ENCODE measurements at regions not wholly inside any gene's neighbourhood (a gene's known extent, or its start where the extent isn't known, plus 50 kb on each side); places are given as distances from the start of the nearest gene placed in this dataset.

DNA sequence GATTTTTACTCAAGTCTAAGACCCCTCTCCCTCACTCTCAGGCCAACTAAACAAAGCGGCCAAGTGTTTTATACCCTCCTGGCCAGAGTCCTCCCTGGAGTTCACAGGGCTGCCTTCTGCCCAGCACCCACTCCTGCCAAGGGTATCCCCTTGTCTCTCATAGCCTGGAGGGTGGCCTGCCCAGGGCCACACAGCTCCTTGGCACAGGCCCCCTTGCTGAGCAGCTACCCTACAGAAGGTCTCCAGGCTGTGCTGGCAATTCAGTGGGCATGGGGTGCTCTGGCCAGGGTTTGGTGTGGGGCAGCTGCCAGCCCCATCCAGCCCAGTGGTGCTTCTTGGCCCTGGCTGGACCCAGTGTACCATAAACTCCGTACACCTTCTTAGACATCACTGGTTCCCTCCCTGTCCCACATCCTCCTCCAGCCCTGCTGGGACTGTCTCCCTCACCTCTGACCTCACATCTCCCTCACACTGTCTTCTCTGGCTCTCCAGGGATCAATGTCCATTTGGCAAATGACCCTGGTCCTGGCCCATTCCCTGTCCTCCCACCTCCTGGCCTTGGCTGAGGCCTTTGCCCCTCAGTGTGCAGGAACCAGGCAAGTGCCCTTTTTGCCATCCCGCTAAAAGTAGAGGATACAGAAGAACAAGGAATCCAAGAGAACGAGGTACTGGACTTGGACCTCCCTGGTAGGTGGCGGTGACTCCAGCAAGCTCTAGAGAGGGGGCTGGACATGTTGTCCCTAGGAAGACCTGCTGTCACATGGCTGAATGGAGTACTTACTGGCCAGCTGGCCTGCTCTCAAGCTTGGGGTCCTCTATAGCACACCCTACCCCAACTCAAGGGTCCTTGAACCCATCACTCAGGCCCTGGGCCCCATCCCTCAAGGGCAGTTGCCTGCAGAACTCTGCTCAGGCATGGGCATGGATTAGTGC is 50.0 kb upstream of the TRPM1 start:
- DNase-seq (ENCODE audit: low read depth, low spot score) = no peak
- in situ Hi-C loops (cut with HindIII; ENCODE audit: low sequenced_read_pairs) = no loop called here
- no peak overlapping the region for H3K4me3 ChIP-seq (ENCODE audit: low read depth, low read length)
- TF ChIP-seq, protein P1, sequence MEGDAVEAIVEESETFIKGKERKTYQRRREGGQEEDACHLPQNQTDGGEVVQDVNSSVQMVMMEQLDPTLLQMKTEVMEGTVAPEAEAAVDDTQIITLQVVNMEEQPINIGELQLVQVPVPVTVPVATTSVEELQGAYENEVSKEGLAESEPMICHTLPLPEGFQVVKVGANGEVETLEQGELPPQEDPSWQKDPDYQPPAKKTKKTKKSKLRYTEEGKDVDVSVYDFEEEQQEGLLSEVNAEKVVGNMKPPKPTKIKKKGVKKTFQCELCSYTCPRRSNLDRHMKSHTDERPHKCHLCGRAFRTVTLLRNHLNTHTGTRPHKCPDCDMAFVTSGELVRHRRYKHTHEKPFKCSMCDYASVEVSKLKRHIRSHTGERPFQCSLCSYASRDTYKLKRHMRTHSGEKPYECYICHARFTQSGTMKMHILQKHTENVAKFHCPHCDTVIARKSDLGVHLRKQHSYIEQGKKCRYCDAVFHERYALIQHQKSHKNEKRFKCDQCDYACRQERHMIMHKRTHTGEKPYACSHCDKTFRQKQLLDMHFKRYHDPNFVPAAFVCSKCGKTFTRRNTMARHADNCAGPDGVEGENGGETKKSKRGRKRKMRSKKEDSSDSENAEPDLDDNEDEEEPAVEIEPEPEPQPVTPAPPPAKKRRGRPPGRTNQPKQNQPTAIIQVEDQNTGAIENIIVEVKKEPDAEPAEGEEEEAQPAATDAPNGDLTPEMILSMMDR (IDR thresholded peaks at IDR 0.05; ENCODE audit: low read depth, low read length) = no peak

DNA sequence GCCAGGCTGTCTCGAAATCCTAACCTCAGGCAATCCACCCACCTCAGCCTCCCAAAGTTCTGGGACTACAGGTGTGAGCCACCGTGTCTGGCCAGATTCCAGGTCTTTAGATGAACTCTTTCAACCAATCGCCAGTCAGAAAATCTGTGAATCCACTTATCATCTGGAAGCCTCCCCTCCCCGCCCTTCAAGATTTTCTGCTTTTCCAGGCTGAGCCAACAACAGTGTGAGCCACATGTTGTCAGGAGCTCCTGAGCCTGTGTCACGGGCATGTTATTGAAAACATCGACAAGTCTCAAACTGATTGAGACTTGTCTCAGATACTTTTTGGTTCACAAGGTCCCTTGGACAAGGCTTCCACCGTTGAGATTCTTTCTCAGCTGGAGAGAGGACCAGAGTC is 52.0 kb upstream of the TRPM1 start:
- no peak overlapping the region for H3K4me3 ChIP-seq (ENCODE audit: low read depth, low read length)
- in situ Hi-C loops (cut with HindIII; ENCODE audit: low sequenced_read_pairs) = no loop called here
- no peak for DNase-seq (ENCODE audit: low read depth, low spot score)
- TF ChIP-seq, protein P1 (IDR thresholded peaks at IDR 0.05; ENCODE audit: low read depth, low read length) = no peak

DNA sequence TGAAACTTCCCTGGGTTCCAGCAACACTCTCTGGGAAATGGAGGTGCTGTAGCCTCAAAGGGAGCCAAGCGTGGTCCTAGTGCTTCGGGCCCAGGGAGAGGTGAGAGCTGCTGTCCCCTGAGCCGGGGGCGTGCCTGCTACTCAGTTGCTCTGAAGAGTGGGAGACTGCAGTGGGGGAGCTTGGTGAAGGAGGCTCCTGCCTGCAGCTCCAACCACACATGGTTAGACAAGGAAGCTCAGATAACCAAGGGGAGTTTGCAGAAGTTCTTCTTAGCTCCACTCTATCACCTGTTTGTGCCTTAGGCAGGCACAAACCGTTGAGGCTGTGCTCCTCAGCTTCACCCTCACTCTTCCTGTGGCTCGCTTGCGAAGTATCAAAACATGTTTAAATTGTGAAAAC is 53.6 kb upstream of the TRPM1 start:
- H3K4me3 ChIP-seq (ENCODE audit: low read depth, low read length) = no peak overlapping the region
- TF ChIP-seq, protein P1 (IDR thresholded peaks at IDR 0.05; ENCODE audit: low read depth, low read length) = no peak
- in situ Hi-C loops (cut with HindIII; ENCODE audit: low sequenced_read_pairs) = no loop called here
- DNase-seq (ENCODE audit: low read depth, low spot score) = no peak

DNA sequence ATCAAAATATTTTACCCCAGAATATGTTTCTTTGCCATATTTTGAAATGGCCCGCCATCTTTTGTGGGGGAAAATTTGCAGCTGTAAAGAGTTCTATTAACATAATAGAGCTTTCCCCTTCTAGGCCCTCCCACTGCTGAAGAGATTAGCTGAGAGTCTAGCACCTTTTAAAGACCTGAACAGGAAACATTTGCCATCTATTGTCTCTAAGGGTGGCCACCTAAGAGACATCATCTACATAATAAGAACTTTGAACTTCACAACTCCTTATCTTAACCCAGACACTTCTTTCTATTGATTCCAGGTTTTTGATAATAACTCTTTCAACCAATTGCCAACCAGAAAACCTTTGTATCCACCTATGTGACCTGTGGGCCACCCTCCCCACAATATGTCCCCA is 54.7 kb upstream of the TRPM1 start:
- DNase-seq (ENCODE audit: low read depth, low spot score) = no peak
- TF ChIP-seq, protein P1 (IDR thresholded peaks at IDR 0.05; ENCODE audit: low read depth, low read length) = no peak
- in situ Hi-C loops (cut with HindIII; ENCODE audit: low sequenced_read_pairs) = no loop called here

DNA sequence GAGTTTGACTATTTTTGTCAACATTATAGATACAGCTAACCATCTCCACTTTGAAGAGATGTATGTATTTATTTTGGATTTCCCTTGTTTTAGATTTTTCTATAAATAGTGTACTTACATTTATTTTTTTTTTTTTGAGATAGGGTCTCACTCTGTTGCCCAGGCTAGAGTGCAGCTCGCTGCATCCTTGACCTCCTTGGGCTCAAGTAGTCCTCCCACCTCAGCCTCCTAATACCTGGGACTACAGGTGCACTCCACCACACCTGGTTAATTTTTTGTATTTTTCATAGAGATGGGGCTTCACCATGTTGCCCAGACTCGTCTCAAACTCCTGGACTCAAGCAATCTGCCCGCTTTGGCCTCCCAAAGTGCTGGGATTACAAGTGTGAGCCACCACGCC is 55.3 kb upstream of the TRPM1 start:
- in situ Hi-C loops (cut with HindIII; ENCODE audit: low sequenced_read_pairs) = no loop called here
- DNase-seq (ENCODE audit: low read depth, low spot score) = no peak
- TF ChIP-seq, protein P1 (IDR thresholded peaks at IDR 0.05; ENCODE audit: low read depth, low read length) = no peak
- H3K4me3 ChIP-seq (ENCODE audit: low read depth, low read length) = no peak overlapping the region

More for the DNA sequence above, 54.7 kb upstream of the TRPM1 start:
- H3K4me3 ChIP-seq (ENCODE audit: low read depth, low read length) = no peak overlapping the region

DNA sequence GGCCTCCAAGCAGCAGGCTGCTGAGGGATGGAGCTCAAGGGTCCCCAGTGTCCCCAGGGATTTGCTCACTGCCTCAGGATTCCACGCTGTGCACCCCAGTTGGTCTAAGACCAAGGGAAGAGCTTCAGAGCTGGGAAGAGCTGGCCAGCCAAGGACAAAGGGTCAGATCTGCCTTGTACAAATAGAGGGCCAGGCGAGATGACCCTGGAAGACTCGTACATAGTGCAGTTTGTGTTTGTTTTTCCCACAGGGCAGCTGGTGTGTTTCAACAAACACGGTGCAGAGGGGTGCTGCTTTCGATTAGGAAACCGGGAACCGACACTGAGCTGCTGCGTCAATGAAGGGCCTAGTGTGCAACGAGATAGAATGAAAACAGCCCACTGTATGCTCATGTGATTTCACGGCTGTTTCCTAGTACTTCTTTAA is 56.1 kb upstream of the TRPM1 start:
- no peak for DNase-seq (ENCODE audit: low read depth, low spot score)
- H3K4me3 ChIP-seq (ENCODE audit: low read depth, low read length) = no peak overlapping the region
- in situ Hi-C loops (cut with HindIII; ENCODE audit: low sequenced_read_pairs) = no loop called here
- TF ChIP-seq, protein P1 (IDR thresholded peaks at IDR 0.05; ENCODE audit: low read depth, low read length) = no peak
